Caco-2 (cell line): ENCODE measurements at regions not wholly inside any gene's neighbourhood (a gene's known extent, or its start where the extent isn't known, plus 50 kb on each side); places are given as distances from the start of the nearest gene placed in this dataset.

ENCODE experiments used
- BruUV-seq: library from RNA; stranded (reverse); fragments of 400-500 nt; replicated peaks from 2 replicates; lab custom pipeline; 2021; lab: Mats Ljungman, UMichigan
- CTCF ChIA-PET: fragments of 300-600 bp; sonication (Branson Sonifier 250); formaldehyde crosslinking; loops from one replicate; lab custom pipeline; 2022; ENCODE audit warnings: antibody characterized with exemption; lab: Charles Lee
- POLR2A ChIA-PET: fragments of 300-600 bp; sonication (Branson Sonifier 250); formaldehyde crosslinking; loops from one replicate; lab custom pipeline; 2022; ENCODE audit warnings: antibody characterized with exemption; lab: Charles Lee
- DNase-seq, 2 experiments: peaks; one replicate each; pipeline versions ENCODE4 v3.0.0 to v3.0.0-alpha.2; 2020 to 2022
- H3K27me3 ChIP-seq: replicated peaks from 2 replicates; pipeline ENCODE4 v1.6.0; 2011; ENCODE audit warnings: low read length; ENCODE audit not compliant: control insufficient read depth, insufficient read depth
- H3K36me3 ChIP-seq: 2 replicates; pipeline ENCODE4 v1.5.1; 2011; ENCODE audit warnings: low read length; ENCODE audit not compliant: control insufficient read depth, insufficient read depth
- H3K4me1 ChIP-seq: fragments of 250-450 bp; sonication (Bioruptor Pico); 2 replicates; pipeline ENCODE4 v1.5.1; 2020; ENCODE audit warnings: mild to moderate bottlenecking
- H3K4me3 ChIP-seq: 2 replicates; pipeline ENCODE4 v1.5.1; 2011; ENCODE audit warnings: low read depth, mild to moderate bottlenecking, control low read depth, low read length
- H3K9me3 ChIP-seq: fragments of 250-450 bp; sonication (Bioruptor Pico); 2 replicates; pipeline ENCODE4 v1.5.1; 2020; ENCODE audit warnings: mild to moderate bottlenecking, moderate library complexity
- H3K27ac Mint-ChIP-seq: one replicate; pipeline ENCODE4 v1.8.0; 2022; ENCODE audit warnings: mixed read lengths; ENCODE audit not compliant: unreplicated experiment
- H3K27me3 Mint-ChIP-seq: one replicate; pipeline ENCODE4 v1.8.0; 2022; ENCODE audit warnings: mixed read lengths; ENCODE audit not compliant: insufficient read depth, unreplicated experiment
- H3K36me3 Mint-ChIP-seq: one replicate; pipeline ENCODE4 v1.8.0; 2022; ENCODE audit warnings: mild to moderate bottlenecking, mixed read lengths; ENCODE audit not compliant: insufficient read depth, unreplicated experiment
- H3K4me1 Mint-ChIP-seq: one replicate; pipeline ENCODE4 v1.8.0; 2022; ENCODE audit warnings: low read depth, mixed read lengths; ENCODE audit not compliant: unreplicated experiment
- H3K4me3 Mint-ChIP-seq: one replicate; pipeline ENCODE4 v1.8.0; 2022; ENCODE audit warnings: mild to moderate bottlenecking, moderate library complexity, mixed read lengths; ENCODE audit not compliant: unreplicated experiment
- H3K9me3 Mint-ChIP-seq: one replicate; pipeline ENCODE4 v1.8.0; 2022; ENCODE audit warnings: mixed read lengths; ENCODE audit not compliant: unreplicated experiment
- CTCF ChIP-seq, 2 experiments: fragments of 200-600 bp in 1 of 2; IDR thresholded peaks; 1 replicate in 1 of 2; 2 replicates in 1 of 2; pipeline versions ENCODE4 v1.5.1 to v1.8.0; 2011 to 2022; ENCODE audit warnings: antibody characterized with exemption in 1 of 2, control low read depth in 1 of 2, inconsistent platforms in 1 of 2, low read depth in 1 of 2, low read length in 1 of 2, mild to moderate bottlenecking in 1 of 2, moderate library complexity in 1 of 2; ENCODE audit not compliant: insufficient read depth in 1 of 2, severe bottlenecking in 1 of 2, unreplicated experiment in 1 of 2
- intact Hi-C: fragments of 100-400 bp; cut with micrococcal nuclease; formaldehyde crosslinking; loops from one replicate; pipeline ENCODE4 v1.10.0; 2022; ENCODE audit not compliant: unreplicated experiment

- POLR2A ChIA-PET, result no interaction called here
- Mint-ChIP-seq H3K9me3 (no peaks in the 10 kb centered on the region), H3K4me3 (no peak overlapping the region), H3K27ac (no peak overlapping the region), H3K36me3 (no peaks in the 10 kb centered on the region), H3K4me1 (no peaks in the 10 kb centered on the region), H3K27me3 (no peaks in the 10 kb centered on the region)
- intact Hi-C loops, result no loop called here
- H3K4me1 ChIP-seq, result no peaks in the 10 kb centered on the region
- H3K4me3 ChIP-seq, result no peak overlapping the region
- no peak for DNase-seq
- CTCF ChIA-PET, result no interaction called here
- no peaks in the 10 kb centered on the region for H3K27me3 ChIP-seq
- BruUV-seq, result no TSS peak
- no peaks in the 10 kb centered on the region for H3K9me3 ChIP-seq
- no peaks in the 10 kb centered on the region for H3K36me3 ChIP-seq
- no peak for TF ChIP-seq CTCF (IDR thresholded peaks at IDR 0.05; ENCODE audit: insufficient read depth in 1 of 2, low read depth in 1 of 2, low read length in 1 of 2, severe bottlenecking in 1 of 2, unreplicated experiment in 1 of 2)
These were observed 520.8 kb downstream of the FBXO15 start for GRCh38 chr18:73626859-73627258.

- CTCF ChIA-PET, result no interaction called here
- no peaks in the 10 kb centered on the region for H3K9me3 Mint-ChIP-seq
- intact Hi-C loops, result no loop called here
These were observed 521.4 kb downstream of the FBXO15 start for GRCh38 chr18:73626221-73626620.

GRCh38 chr18:73621091-73621490, 526.5 kb downstream of the FBXO15 start:
- Mint-ChIP-seq H3K9me3 (no peaks in the 10 kb centered on the region), H3K36me3 (no peaks in the 10 kb centered on the region), H3K27ac (no peak overlapping the region), H3K27me3 (no peaks in the 10 kb centered on the region), H3K4me3 (no peak overlapping the region), H3K4me1 (no peaks in the 10 kb centered on the region)
- H3K4me3 ChIP-seq, result no peak overlapping the region
- H3K36me3 ChIP-seq, result no peaks in the 10 kb centered on the region
- POLR2A ChIA-PET, result no interaction called here
- CTCF ChIA-PET, result no interaction called here
- TF ChIP-seq CTCF (IDR thresholded peaks at IDR 0.05; ENCODE audit: insufficient read depth in 1 of 2, low read depth in 1 of 2, low read length in 1 of 2, severe bottlenecking in 1 of 2, unreplicated experiment in 1 of 2), result no peak
- H3K4me1 ChIP-seq, result no peaks in the 10 kb centered on the region
- no peaks in the 10 kb centered on the region for H3K27me3 ChIP-seq
- intact Hi-C loops, result no loop called here
- BruUV-seq, result no TSS peak
- H3K9me3 ChIP-seq, result no peaks in the 10 kb centered on the region
- no peak for DNase-seq

More at GRCh38 chr18:73626221-73626620, 521.4 kb downstream of the FBXO15 start:
- no peak for TF ChIP-seq CTCF (IDR thresholded peaks at IDR 0.05; ENCODE audit: insufficient read depth in 1 of 2, low read depth in 1 of 2, low read length in 1 of 2, severe bottlenecking in 1 of 2, unreplicated experiment in 1 of 2)
- Mint-ChIP-seq H3K4me1 (no peaks in the 10 kb centered on the region), H3K27ac (no peak overlapping the region), H3K36me3 (no peaks in the 10 kb centered on the region), H3K4me3 (no peak overlapping the region), H3K27me3 (no peaks in the 10 kb centered on the region)
- no TSS peak for BruUV-seq
- DNase-seq, result no peak
- H3K9me3 ChIP-seq, result no peaks in the 10 kb centered on the region
- no peaks in the 10 kb centered on the region for H3K4me1 ChIP-seq
- H3K4me3 ChIP-seq, result no peak overlapping the region
- H3K36me3 ChIP-seq, result no peaks in the 10 kb centered on the region
- POLR2A ChIA-PET, result no interaction called here
- H3K27me3 ChIP-seq, result no peaks in the 10 kb centered on the region
